T follicular helper cell (primary cell): ENCODE measurements at regions not wholly inside any gene's neighbourhood (a gene's known extent, or its start where the extent isn't known, plus 50 kb on each side); places are given as distances from the start of the nearest gene placed in this dataset.
"Not testable (repeated sequence)": the region's sequence is repeated elsewhere in the genome, so short reads cannot be mapped to it uniquely, and the experiment has no call there.

Source experiments
- DNase-seq: peaks from one replicate; pipeline ENCODE4 v3.0.0-alpha.2; 2020; ENCODE audit warnings: low read depth

GRCh38 chr6:135722190-135722589 lies 129.3 kb upstream of the PDE7B start:
- DNase-seq: no peak

- DNase-seq: no peak
Observed at GRCh38 chr6:135722679-135723078, 128.8 kb upstream of the PDE7B start.

GRCh38 chr6:135728589-135728988 lies 122.9 kb upstream of the PDE7B start:
- DNase-seq: no peak

DNA sequence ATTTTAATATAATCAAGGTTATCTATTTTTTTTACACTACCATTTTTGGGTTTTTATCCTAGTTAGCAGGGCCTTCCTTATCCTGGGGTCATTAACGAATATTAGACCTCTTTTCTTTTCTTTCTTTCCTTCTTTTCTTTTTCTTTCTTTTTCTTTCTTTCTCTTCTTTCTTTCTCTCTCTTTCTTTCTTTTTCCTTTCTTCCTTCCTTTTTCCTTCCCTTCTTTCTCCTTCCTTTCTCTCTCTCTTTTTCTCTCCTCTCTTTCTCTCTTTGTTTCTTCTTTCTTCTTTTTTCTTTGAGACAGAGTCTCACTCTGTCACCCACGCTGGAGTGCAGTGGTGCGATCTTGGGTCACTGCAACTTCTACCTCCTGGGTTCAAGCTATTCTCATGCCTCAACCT lies 120.4 kb upstream of the PDE7B start:
- DNase-seq: no peak

GRCh38 chr6:135736351-135736750 lies 115.2 kb upstream of the PDE7B start:
- not testable (repeated sequence) for DNase-seq

DNA sequence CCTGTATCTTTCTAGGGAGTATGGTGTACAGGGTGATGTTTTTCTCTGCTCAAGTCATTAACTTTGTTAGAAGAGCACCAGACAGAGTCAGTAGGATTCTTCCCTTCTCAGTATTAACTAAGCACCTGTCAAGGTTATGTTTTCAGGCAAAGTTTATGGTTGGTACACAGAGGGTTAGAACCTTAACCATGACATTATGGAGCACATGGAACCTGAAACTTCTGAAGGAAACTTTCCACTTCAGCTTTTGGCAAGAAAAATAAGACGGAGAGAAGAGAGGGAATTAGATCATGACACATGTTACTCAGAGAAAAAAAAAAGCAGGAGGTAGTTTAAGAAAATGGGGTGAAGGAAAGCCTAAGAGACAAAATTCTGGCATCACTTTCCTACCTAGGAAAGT lies 112.9 kb upstream of the PDE7B start:
- DNase-seq: no peak

GRCh38 chr6:135739288-135739687 lies 112.2 kb upstream of the PDE7B start:
- no peak for DNase-seq

DNA sequence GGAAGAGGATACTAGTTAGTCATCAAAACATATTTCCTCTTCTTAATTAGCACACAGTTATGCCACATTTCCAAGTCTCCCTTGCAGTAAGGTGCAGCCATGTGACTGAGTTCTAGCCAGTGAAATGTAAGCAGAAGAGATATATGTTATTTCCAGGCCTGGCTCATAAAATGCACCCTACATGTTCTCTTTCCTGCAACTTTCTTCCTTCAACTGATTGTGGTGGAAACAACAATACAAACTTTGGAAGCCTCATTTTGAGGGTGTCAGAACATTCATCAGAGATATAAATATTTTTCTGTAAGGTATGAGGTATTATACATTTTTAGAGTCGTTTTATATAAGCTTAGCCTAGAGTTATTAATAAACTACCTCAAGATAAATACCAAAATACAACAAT lies 110.9 kb upstream of the PDE7B start:
- no peak for DNase-seq

DNA sequence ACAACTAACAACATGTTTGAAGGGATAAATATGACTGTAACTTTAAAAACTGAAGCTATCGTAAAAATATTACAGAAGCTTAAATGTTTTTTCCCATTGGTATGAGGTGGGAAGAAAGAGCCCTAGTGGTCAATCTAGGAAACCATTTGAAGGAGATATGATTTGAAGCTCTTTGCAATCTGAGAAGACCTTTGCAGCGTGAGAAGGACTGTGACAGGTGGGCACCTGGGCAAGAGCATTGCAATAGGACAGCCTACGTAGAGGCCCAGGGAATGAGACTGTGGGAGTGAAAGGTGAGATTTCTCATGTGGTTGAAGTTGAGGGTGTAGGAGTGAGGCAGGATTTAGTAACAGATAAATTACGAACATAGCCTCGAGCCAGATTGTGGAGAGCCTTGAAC lies 108.0 kb upstream of the PDE7B start:
- DNase-seq: no peak

- DNase-seq: no peak
Observed at GRCh38 chr6:135748189-135748588, 103.3 kb upstream of the PDE7B start.

DNA sequence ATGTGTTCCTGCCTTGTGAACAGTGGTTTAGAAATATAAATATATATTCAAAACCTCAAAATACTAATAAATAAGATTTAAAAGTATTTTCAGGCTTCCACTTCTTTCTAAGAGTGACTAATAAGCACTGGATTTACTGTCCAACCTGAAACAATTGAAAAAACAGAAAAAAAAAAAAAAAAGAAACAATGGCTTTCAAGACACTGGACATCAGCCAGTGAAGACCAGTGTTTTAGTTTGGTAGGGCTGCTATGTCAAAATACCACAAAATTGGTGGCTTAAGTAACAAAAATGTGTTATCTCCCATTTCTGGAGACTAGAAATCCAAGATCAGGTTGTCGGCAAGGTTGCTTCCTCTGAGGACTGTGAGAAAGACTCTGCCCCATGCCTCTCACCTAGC lies 101.4 kb upstream of the PDE7B start:
- DNase-seq: no peak

DNA sequence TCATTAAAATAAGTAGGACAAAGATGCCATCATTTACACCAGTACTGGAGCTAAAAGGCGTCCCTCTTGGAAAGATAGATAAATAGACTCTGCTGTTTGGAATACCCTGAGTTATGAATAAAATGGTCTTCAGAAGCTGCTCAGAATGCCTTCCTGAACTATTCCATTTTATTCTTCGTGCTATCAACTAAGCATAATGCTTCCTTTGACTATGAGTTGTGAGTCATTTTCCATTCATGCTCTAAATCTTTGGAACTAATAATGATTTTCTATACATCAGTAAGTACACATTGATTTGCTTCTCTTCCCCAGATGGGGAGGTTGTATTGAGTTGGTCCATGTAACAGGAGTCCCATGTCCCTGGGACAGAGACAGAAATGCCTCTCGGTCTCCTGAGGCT lies 98.3 kb upstream of the PDE7B start:
- no peak for DNase-seq

DNA sequence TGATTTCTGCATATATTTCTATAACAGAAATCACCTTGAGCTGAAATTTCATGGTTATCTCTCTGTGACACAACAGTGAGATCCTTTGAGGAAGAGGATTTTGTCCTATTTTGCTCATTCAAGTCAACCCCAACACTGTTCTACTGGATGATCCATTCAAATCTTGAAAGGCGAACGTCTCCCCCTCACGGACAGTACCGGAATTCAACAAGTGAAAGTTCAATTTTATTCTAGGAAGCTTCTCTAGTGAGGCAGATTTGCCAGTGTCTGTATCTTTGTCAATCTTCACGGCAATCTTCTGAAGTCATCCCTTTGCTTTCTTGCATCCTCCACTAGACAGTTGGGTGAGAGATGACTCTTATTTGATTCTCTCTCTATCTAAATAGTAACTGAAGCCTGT lies 91.7 kb upstream of the PDE7B start:
- DNase-seq: no peak

- no peak for DNase-seq
Observed at GRCh38 chr6:135774006-135774405, 77.5 kb upstream of the PDE7B start.

- no peak for DNase-seq
Observed at GRCh38 chr6:135779213-135779612, 72.3 kb upstream of the PDE7B start.

- DNase-seq: no peak
Observed at GRCh38 chr6:135780326-135780725, 71.2 kb upstream of the PDE7B start.

DNA sequence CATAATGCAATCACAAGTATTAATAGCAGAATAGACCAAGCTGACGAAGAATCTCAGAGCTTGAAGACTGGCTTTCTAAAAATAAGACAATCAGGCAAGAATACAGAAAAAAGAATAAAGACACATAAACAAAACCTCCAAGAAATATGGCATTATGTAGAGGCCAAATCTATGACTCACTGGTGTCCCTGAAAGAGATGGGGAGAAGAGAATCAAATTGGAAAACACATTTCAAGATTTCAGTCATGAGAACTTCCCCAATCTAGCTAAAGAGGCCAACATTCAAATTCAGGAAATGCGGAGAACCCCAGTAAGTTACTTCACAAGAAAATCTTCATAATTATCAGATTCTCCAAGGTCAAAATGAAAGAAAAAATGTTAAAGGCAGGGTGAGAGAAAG lies 69.0 kb upstream of the PDE7B start:
- no peak for DNase-seq

GRCh38 chr6:135784507-135784906 lies 67.0 kb upstream of the PDE7B start:
- no peak for DNase-seq

DNA sequence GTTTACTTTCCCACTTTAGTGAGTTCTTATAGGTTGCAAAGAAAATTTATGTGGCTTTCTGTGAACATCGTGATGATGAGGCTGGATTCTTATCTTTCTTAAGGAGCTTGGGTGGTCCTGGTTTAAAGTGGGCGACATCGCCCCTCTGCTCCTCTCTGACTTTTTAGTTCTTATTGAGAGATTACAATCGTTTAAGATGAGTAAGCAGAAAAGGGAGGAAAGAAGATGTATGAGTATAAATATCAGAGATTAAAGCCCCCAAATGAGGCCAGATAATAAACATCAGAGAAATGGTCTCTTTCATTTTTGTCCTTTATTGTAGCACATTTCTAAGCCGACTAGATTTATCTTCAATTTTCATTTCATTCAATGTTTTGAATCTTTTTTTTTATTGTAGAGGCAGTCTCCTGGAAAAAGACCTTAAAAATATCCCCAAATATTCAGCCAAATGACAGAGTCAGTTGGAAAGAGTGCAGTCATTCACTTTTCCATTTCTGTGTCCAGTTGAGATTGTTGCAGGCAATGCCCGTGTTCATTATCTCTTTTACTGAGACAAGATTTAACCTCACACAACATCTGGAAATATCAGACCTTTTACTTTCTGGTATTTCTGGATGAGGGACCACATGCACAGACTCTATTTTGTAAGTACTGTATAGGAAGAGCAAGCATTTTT lies 62.0 kb upstream of the PDE7B start:
- no peak for DNase-seq

DNA sequence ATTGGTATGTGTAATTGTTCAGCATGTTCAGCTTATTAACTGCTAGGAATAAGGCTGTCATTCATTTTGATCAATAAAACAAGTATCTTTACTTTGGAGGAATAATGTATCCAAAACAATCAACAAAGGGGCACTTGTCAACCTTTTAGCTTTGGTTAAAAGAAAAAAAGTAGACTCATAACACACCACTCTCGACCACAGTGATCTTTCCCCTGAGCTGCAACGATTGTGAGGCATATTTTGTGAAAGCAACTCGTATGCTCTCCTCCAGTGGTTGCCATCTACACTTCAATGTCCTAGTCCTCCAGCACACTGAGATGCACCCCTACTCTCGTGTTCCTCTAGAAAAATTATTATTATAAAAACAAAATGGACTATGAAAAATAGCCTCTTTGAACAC lies 60.1 kb upstream of the PDE7B start:
- DNase-seq: no peak

GRCh38 chr6:135796643-135797305 lies 54.7 kb upstream of the PDE7B start:
- DNase-seq: no peak

GRCh38 chr6:135797361-135797760 lies 54.1 kb upstream of the PDE7B start:
- no peak for DNase-seq

DNA sequence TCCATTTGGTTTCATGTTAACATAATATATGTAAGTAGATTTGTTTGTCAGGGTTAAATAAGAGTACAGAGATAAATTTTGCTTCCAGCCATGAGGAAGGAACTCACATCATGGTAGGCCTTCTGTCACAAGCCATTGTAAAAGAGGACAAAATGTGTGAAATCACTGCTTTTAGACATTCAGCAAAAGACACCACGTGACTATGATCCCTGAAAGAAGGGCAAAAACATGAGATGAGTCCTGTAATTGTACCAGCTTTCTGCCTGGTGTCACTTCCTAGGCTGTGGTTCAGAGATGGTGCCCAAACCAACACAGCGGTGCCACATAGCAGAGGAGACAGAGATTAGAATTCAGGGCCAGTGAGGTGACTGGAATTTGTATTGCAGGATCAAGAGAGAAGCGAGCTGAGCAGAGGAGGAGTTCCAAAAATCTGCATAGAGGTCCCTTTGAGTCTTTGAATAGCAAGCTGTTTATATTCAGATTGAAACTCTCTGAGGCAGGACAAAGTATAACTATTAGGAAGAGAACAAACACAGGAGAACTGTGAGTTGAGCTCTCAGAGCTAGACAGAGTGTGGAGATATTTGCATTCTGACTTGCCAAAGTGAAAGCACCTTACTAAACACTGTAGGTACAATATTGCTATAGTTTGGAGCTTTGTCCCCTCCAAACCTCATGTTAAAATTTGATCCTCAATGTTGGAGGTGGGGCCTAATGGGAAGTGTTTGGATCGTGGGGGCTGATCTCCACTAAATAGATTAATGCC lies 52.6 kb upstream of the PDE7B start:
- DNase-seq: no peak
